Ascending aorta (tissue), 2 donors: ENCODE measurements at regions not wholly inside any gene's neighbourhood (a gene's known extent, or its start where the extent isn't known, plus 50 kb on each side); places are given as distances from the start of the nearest gene placed in this dataset.

ENCODE experiments used
- DNase-seq, 2 donors: peaks; one replicate each; pipeline ENCODE4 v3.0.0-alpha.2; 2019; ENCODE audit warnings: low spot score in 2 of 2
- H3K27ac ChIP-seq, 2 donors: fragments of 200-600 bp; sonication (generic); one replicate each; pipeline ENCODE4 v1.5.1; 2016 to 2017; ENCODE audit warnings: mild to moderate bottlenecking in 1 of 2
- H3K27me3 ChIP-seq: fragments of 200-600 bp; sonication (generic); one replicate; pipeline ENCODE4 v1.5.1; 2017
- H3K36me3 ChIP-seq, 2 donors: fragments of 200-600 bp; sonication (generic); one replicate each; pipeline ENCODE4 v1.5.1; 2016
- H3K4me1 ChIP-seq, 2 donors: fragments of 200-600 bp; sonication (generic); one replicate each; pipeline ENCODE4 v1.5.1; 2016 to 2017; ENCODE audit warnings: mild to moderate bottlenecking in 1 of 2
- H3K4me3 ChIP-seq, 2 donors: fragments of 200-600 bp; sonication (generic); one replicate each; pipeline ENCODE4 v1.5.1; 2016 to 2017; ENCODE audit warnings: mild to moderate bottlenecking in 1 of 2
- H3K9me3 ChIP-seq, 2 donors: fragments of 200-600 bp; sonication (generic); one replicate each; pipeline ENCODE4 v1.5.1; 2016
- CTCF ChIP-seq, 3 experiments: fragments of 200-600 bp in 2 of 3; fragments of 450-650 bp in 1 of 3; sonication (generic) in 2 of 3; IDR thresholded peaks; one replicate each; pipeline ENCODE4 v1.5.1; 2016 to 2019; ENCODE audit warnings: antibody characterized with exemption in 3 of 3, mild to moderate bottlenecking in 1 of 3, moderate library complexity in 1 of 3
- intact Hi-C: fragments of 100-400 bp; cut with DNase I; formaldehyde crosslinking; loops from one replicate; pipeline ENCODE4 v1.15.1; 2023

GRCh38 chr16:88302666-88303065 is 80.1 kb upstream of the ZNF469 start:
- Histone ChIP-seq H3K4me3 (no peak overlapping the region), H3K36me3 (no peaks in the 10 kb centered on the region), H3K4me1 (peaks cover 14 to 38% of the 10 kb centered on the region in 2 donors), H3K27ac (no peak overlapping the region), H3K9me3 (no peaks in the 10 kb centered on the region), H3K27me3 (no peaks in the 10 kb centered on the region)
- DNase-seq, result no peak
- no peak for TF ChIP-seq CTCF (IDR thresholded peaks at IDR 0.05)
- intact Hi-C loops, result loop anchor here (10.0 kb wide), 1 partner anchor 108 kb away; no protein-coding TSS in a partner anchor

GRCh38 chr16:88303405-88303804 is 79.4 kb upstream of the ZNF469 start:
- H3K36me3 ChIP-seq, result no peaks in the 10 kb centered on the region
- no peak for TF ChIP-seq CTCF (IDR thresholded peaks at IDR 0.05)
- no peak overlapping the region for H3K27ac ChIP-seq

GRCh38 chr16:88303890-88304819 is 78.6 kb upstream of the ZNF469 start:
- DNase-seq, result no peak
- Histone ChIP-seq H3K27me3 (no peaks in the 10 kb centered on the region), H3K4me1 (peaks cover 14 to 28% of the 10 kb centered on the region in 2 donors), H3K27ac (no peak overlapping the region), H3K36me3 (no peaks in the 10 kb centered on the region), H3K4me3 (no peak overlapping the region), H3K9me3 (no peaks in the 10 kb centered on the region)
- intact Hi-C loops, result loop anchor here (10.0 kb wide), 1 partner anchor 109 kb away; no protein-coding TSS in a partner anchor
- TF ChIP-seq CTCF (IDR thresholded peaks at IDR 0.05), result no peak

More at GRCh38 chr16:88303405-88303804, 79.4 kb upstream of the ZNF469 start:
- H3K9me3 ChIP-seq, result no peaks in the 10 kb centered on the region
- peaks cover 14 to 34% of the 10 kb centered on the region in 2 donors for H3K4me1 ChIP-seq
- no peak for DNase-seq
- no peaks in the 10 kb centered on the region for H3K27me3 ChIP-seq
- intact Hi-C loops, result loop anchor here (10.0 kb wide), 1 partner anchor 109 kb away; no protein-coding TSS in a partner anchor
- H3K4me3 ChIP-seq, result no peak overlapping the region

GRCh38 chr16:88305176-88305575 is 77.6 kb upstream of the ZNF469 start:
- intact Hi-C loops, result loop anchor here (10.0 kb wide), 1 partner anchor 110 kb away; no protein-coding TSS in a partner anchor
- Histone ChIP-seq H3K27ac (no peak overlapping the region), H3K36me3 (no peaks in the 10 kb centered on the region), H3K27me3 (no peaks in the 10 kb centered on the region), H3K4me3 (no peak overlapping the region), H3K4me1 (peaks cover 14 to 24% of the 10 kb centered on the region in 2 donors), H3K9me3 (no peaks in the 10 kb centered on the region)
- no peak for TF ChIP-seq CTCF (IDR thresholded peaks at IDR 0.05)
- DNase-seq, result no peak

GRCh38 chr16:88306411-88306810 is 76.3 kb upstream of the ZNF469 start:
- no peak for TF ChIP-seq CTCF (IDR thresholded peaks at IDR 0.05)
- DNase-seq, result no peak
- no peaks in the 10 kb centered on the region for H3K36me3 ChIP-seq
- H3K9me3 ChIP-seq, result no peaks in the 10 kb centered on the region
- peaks cover 14 to 24% of the 10 kb centered on the region in 2 donors for H3K4me1 ChIP-seq
- no peak overlapping the region for H3K4me3 ChIP-seq
- intact Hi-C loops, result loop anchor here (10.0 kb wide), 1 partner anchor 112 kb away; no protein-coding TSS in a partner anchor
- no peaks in the 10 kb centered on the region for H3K27me3 ChIP-seq
- H3K27ac ChIP-seq, result peak overlapping the region; percentile 26 to 32
